SH-SY5Y (cell line): ENCODE measurements at regions not wholly inside any gene's neighbourhood (a gene's known extent, or its start where the extent isn't known, plus 50 kb on each side); places are given as distances from the start of the nearest gene placed in this dataset.

Experiments
- GATA2 ChIP-seq: IDR thresholded peaks from 2 replicates; pipeline ENCODE4 v1.6.1; 2011; ENCODE audit warnings: mild to moderate bottlenecking, low read depth, low read length
- GATA3 ChIP-seq: IDR thresholded peaks from 2 replicates; pipeline ENCODE4 v1.6.1; 2011; ENCODE audit warnings: low read depth, mild to moderate bottlenecking, low read length, moderate library complexity

DNA sequence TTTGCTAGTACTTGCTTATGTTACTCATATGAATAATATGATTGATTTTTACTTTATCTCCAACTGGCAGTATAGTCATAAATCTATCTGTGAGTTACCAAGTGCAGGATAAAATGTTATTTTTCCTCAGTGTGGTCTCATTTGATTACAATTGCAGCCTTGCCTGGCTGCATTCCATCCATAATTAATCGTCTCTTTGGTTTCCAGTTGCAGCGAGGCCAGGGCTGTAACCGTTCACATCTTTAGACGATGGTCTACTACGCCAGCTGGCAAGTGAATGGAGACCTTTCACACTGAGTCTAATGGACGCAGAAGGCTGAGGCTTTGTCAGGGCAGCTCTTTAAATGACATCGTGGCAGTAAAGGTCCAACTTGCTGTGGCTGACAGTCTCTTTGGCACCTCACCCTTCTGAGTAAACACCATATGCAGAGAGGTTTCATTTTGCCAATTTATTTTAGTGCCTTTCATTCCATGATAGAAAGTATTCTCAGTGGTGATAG, 84.0 kb downstream of the ARL4A start:
- no peak for TF ChIP-seq GATA2
- no peak for TF ChIP-seq GATA3
